ENCODE measurements at regions not wholly inside any gene's neighbourhood (a gene's known extent, or its start where the extent isn't known, plus 50 kb on each side); places are given as distances from the start of the nearest gene placed in this dataset.

DNA sequence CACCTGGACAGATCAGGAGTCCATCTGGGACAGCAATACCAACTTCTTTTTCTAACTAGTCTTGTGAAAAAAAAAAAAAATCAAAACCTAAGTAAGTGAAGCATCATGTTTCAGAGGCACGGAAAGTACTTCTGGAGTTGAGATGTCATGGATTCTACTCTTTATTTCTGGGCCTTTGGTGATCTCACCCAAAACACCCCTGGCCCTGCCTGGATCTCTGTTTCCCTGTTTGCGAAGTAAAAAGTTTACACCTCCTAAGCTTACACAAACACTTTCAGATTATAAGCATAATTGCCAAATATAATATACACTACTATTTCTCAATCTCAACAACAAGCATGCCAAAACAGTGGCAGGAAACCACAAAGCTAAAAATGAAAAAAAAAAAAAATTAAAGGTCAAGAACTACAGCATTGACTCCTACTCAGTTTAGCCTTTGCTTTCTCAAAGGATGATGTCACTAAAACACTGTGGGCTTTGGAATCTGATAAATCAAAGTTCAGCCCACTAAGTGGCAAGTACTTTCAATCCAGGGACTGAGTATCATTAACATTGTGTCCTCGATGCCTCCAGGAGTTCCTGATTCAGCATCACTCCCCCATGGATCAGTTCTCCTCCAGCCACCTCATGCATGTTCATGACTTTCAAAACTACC is 291.9 kb downstream of the NFIB start:
- no peak for TF ChIP-seq CTCF (conservative IDR thresholded peaks at IDR 0.05)

DNA sequence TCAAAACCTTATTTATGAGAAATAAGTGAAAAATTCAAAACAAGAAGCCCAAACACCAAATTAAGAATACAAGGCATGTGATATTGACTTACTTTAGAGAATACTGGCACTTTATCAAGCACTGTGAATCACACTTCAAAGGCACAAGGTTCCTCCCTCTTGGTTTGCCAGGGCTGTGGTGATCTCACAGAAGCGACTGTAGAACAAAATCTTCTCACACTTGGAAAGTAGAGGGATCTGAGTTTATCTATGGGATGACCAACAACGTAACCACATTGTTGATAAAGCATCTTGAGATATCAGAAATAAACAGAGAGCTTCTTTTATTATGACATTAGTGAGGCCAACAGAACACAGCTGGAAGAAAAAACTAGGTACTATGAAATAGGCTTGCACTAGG is 295.9 kb downstream of the NFIB start:
- TF ChIP-seq CTCF (conservative IDR thresholded peaks at IDR 0.05) = no peak
- no peak overlapping the region for H3K27ac ChIP-seq

More for the DNA sequence above, 291.9 kb downstream of the NFIB start:
- H3K27ac ChIP-seq = no peak overlapping the region

GRCh38 chr9:14014744-14015143 is 299.2 kb downstream of the NFIB start:
- no peak overlapping the region for H3K27ac ChIP-seq
- no peak for TF ChIP-seq CTCF (conservative IDR thresholded peaks at IDR 0.05)

DNA sequence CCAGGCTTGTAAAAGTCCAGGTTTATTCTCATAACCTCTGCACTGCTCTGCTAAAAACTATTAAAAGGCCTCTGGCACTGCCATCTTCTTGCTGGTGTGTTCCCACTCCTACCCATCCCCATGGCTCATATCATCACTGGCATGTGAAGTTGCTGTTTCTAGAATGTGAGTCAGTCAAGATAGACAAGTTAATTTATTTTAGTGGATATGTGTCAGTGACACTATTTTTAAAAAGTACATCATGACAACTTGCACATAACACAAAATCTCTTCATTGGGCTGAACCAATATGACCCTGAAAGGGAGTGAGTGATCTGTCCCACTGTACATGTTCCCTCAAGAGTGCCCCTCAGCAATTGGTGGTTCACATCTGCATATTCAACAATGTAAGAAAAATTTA is 299.7 kb downstream of the NFIB start:
- TF ChIP-seq CTCF (conservative IDR thresholded peaks at IDR 0.05) = no peak
- no peak overlapping the region for H3K27ac ChIP-seq

- H3K27ac ChIP-seq = no peak overlapping the region
- TF ChIP-seq CTCF (conservative IDR thresholded peaks at IDR 0.05) = no peak
These were observed 302.0 kb downstream of the NFIB start for GRCh38 chr9:14011799-14012560.

DNA sequence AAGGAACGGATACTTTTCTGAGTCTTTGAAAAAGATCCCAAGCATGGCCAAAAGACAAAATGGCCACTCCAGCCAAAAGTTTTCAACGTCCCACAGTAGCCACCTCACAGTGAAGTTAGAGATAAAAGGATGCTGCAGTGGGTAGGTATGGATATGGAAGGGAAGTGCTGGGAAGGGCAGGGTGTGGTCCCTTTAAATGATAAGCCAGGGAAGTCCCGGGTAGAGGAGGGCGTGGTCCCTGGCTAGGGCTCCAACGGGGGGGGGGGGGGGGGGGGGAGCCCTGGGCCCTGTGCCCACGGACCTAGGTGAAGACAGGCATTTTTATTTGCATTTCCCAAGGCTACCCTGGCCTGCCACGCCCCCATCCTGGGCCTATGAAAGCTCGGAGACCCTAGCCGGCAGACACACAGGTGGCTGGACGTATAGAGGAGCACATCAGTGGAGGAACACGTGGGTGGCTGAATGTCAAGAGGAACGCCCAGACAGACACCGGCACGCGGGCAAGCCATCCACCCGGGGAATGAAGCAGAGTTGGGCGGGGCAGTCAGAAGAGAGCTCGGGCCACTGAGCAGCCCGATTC is 306.7 kb downstream of the NFIB start:
- no peak overlapping the region for H3K27ac ChIP-seq
- TF ChIP-seq CTCF (conservative IDR thresholded peaks at IDR 0.05) = no peak

- H3K27ac ChIP-seq = no peak overlapping the region
- TF ChIP-seq CTCF (conservative IDR thresholded peaks at IDR 0.05) = no peak
These were observed 307.4 kb downstream of the NFIB start for GRCh38 chr9:14006386-14007187.
